ENCODE measurements at regions not wholly inside any gene's neighbourhood (a gene's known extent, or its start where the extent isn't known, plus 50 kb on each side); places are given as distances from the start of the nearest gene placed in this dataset.
"Not testable (repeated sequence)": the region's sequence is repeated elsewhere in the genome, so short reads cannot be mapped to it uniquely, and the experiment has no call there.

- FAIRE-seq = not testable (repeated sequence)
Observed at GRCh38 chr21:9950363-9950762, 571.0 kb upstream of the TPTE start.

GRCh38 chr21:9958791-9959190 is 562.6 kb upstream of the TPTE start:
- not testable (repeated sequence) for FAIRE-seq

- not testable (repeated sequence) for FAIRE-seq
Observed at GRCh38 chr21:9959220-9959964, 562.0 kb upstream of the TPTE start.

- not testable (repeated sequence) for FAIRE-seq
Observed at GRCh38 chr21:9969399-9969798, 552.0 kb upstream of the TPTE start.

- FAIRE-seq = not testable (repeated sequence)
Observed at GRCh38 chr21:9972018-9972417, 549.4 kb upstream of the TPTE start.

- not testable (repeated sequence) for FAIRE-seq
Observed at GRCh38 chr21:9978371-9978770, 543.0 kb upstream of the TPTE start.

- not testable (repeated sequence) for FAIRE-seq
Observed at GRCh38 chr21:9997507-9997906, 523.9 kb upstream of the TPTE start.

- not testable (repeated sequence) for FAIRE-seq
Observed at GRCh38 chr21:10002762-10003313, 518.5 kb upstream of the TPTE start.

GRCh38 chr21:10005791-10006190 is 515.6 kb upstream of the TPTE start:
- FAIRE-seq = not testable (repeated sequence)

- not testable (repeated sequence) for FAIRE-seq
Observed at GRCh38 chr21:10016991-10017390, 504.4 kb upstream of the TPTE start.

- not testable (repeated sequence) for FAIRE-seq
Observed at GRCh38 chr21:10017757-10018156, 503.6 kb upstream of the TPTE start.

GRCh38 chr21:10021462-10021861 is 499.9 kb upstream of the TPTE start:
- FAIRE-seq = not testable (repeated sequence)

- not testable (repeated sequence) for FAIRE-seq
Observed at GRCh38 chr21:10022745-10023144, 498.6 kb upstream of the TPTE start.
